DMS153 (cell line): ENCODE measurements at regions not wholly inside any gene's neighbourhood (a gene's known extent, or its start where the extent isn't known, plus 50 kb on each side); places are given as distances from the start of the nearest gene placed in this dataset.

Source experiments
- DNase-seq: peaks from one replicate; lab custom pipeline; 2025; lab: John Stamatoyannopoulos, UW

GRCh38 chr21:38741092-38741949, 64.4 kb upstream of the ETS2 start:
- DNase-seq: no peak

DNA sequence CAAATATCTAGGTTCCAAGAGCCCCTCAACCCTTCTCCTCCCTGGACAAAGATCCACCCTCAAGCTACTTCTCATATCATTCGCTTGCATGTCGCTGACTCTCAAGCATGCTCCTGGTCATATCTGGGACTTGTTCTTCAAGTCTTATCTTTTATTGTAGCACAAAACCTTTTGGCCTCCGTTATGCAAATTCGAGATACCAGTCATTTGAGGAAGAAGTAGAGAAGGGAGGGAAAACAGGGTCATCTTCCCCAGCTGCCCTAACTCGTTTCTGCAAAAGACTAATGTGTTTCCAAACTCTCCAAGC, 63.8 kb upstream of the ETS2 start:
- no peak for DNase-seq

GRCh38 chr21:38742580-38743260, 63.0 kb upstream of the ETS2 start:
- DNase-seq: no peak

GRCh38 chr21:38743772-38744529, 61.8 kb upstream of the ETS2 start:
- DNase-seq: no peak

GRCh38 chr21:38744861-38745260, 60.9 kb upstream of the ETS2 start:
- DNase-seq: no peak

GRCh38 chr21:38747810-38748209, 57.9 kb upstream of the ETS2 start:
- no peak for DNase-seq

- no peak for DNase-seq
Measured at GRCh38 chr21:38751379-38752050, 54.2 kb upstream of the ETS2 start.

GRCh38 chr21:38752051-38752505, 53.7 kb upstream of the ETS2 start:
- DNase-seq: no peak

DNA sequence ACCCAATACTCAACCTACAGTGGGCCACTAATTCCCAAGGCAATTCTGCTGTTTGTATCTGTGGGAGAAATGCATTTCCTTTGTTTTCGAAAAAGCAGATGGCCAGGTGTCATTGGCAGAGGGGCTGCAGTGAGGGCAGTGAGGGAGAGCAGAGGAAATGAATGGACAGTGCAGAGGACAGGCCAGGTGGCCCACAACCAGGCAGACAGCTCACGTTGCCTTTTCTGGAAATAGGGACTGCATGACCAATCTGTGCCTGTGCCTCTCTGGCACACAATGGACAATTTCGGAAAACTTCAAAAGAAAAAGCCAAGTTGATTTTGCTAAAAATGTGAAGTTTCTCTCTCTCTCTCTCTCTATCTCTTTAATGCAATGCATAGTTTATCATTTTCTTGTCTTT, 52.6 kb upstream of the ETS2 start:
- DNase-seq: no peak

GRCh38 chr21:38753557-38753971, 52.2 kb upstream of the ETS2 start:
- DNase-seq: no peak
